GM20000 (cell line): ENCODE measurements at regions not wholly inside any gene's neighbourhood (a gene's known extent, or its start where the extent isn't known, plus 50 kb on each side); places are given as distances from the start of the nearest gene placed in this dataset.

ENCODE experiments used
- DNase-seq: peaks from one replicate; pipeline ENCODE4 v3.0.0; 2012; ENCODE audit warnings: low spot score
- TF ChIP-seq, protein P1 (sequence below): IDR thresholded peaks from 2 replicates; pipeline ENCODE4 v1.5.1; 2012; ENCODE audit warnings: mild to moderate bottlenecking, control low read depth; ENCODE audit errors: extremely low read depth, missing control alignments

DNA sequence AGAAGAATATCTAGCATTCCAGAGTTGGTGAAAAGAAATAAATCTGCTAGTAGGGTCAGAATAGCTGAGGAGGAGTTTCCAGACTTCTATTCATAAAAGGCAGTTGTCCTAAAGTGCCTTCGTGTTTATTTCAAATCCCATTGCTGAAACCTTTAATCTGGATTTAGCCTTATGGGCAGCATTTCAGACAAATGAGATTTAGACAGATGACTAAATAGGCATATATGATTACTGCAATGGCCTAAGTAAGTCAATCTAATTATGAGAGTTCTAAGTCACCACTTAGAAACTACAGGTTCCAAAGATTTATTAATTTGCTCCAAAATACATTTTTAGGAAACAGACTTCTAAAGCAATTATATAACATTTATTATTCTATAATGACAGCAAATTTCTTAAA lies 368.7 kb downstream of the LIG4 start:
- TF ChIP-seq, protein P1, sequence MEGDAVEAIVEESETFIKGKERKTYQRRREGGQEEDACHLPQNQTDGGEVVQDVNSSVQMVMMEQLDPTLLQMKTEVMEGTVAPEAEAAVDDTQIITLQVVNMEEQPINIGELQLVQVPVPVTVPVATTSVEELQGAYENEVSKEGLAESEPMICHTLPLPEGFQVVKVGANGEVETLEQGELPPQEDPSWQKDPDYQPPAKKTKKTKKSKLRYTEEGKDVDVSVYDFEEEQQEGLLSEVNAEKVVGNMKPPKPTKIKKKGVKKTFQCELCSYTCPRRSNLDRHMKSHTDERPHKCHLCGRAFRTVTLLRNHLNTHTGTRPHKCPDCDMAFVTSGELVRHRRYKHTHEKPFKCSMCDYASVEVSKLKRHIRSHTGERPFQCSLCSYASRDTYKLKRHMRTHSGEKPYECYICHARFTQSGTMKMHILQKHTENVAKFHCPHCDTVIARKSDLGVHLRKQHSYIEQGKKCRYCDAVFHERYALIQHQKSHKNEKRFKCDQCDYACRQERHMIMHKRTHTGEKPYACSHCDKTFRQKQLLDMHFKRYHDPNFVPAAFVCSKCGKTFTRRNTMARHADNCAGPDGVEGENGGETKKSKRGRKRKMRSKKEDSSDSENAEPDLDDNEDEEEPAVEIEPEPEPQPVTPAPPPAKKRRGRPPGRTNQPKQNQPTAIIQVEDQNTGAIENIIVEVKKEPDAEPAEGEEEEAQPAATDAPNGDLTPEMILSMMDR = no peak
- DNase-seq = no peak

DNA sequence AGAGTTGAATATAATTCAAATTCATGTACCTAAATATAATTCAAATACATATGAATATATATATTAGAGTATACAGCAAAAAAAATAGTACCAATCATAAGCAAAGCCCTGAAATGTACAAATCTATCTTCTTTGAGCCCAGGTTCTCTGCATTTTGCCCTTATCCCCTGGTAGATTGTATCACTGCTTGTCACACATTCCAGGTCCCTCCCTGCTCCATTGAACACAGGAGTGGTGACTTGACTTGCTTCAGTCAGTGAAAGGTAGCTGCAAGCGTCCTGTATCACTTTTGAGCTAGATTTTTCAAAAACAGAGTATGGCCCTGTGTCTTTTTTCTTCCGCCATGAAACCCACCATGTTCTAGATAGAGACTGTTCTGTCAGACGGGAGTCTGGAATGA lies 369.4 kb downstream of the LIG4 start:
- TF ChIP-seq, protein P1 = no peak
- DNase-seq = no peak

DNA sequence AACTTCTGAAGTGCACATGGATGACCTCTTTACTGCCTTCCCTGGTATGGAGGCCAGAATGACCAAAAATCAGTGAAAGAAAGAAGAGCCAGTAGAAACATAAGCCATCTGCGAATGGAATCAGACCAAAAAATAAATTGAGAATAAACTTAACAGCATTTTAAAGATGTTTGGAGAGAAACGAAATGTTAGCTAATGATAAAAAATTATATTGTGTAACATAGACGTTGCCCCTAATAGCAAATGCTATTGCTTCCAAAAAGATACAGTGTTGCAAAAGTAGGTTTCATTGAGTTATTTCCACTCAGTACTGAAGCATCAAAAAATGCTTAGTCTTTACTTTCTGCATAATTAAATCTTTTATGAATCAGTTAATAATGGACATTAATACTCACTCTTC lies 371.7 kb downstream of the LIG4 start:
- TF ChIP-seq, protein P1 = no peak
- no peak for DNase-seq

DNA sequence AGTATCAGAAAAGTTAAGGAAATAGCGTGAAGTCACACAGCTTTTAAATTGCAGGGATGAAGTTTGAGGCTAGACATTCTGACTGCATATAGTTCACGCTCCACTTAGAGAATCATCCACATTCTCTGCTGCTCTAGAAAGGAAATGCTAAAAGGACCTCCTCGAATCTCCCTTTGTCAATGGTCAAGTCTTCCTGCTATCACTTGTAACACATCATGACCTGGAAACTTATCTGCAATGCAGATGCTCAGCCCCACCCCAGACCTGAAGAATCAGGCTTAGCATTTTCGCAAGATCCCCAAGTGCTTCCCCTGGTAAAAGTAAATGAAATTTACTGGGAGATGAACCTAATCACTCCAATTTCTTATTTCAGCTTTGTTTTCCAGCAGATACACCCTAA lies 372.1 kb downstream of the LIG4 start:
- no peak for DNase-seq
- TF ChIP-seq, protein P1 = no peak

DNA sequence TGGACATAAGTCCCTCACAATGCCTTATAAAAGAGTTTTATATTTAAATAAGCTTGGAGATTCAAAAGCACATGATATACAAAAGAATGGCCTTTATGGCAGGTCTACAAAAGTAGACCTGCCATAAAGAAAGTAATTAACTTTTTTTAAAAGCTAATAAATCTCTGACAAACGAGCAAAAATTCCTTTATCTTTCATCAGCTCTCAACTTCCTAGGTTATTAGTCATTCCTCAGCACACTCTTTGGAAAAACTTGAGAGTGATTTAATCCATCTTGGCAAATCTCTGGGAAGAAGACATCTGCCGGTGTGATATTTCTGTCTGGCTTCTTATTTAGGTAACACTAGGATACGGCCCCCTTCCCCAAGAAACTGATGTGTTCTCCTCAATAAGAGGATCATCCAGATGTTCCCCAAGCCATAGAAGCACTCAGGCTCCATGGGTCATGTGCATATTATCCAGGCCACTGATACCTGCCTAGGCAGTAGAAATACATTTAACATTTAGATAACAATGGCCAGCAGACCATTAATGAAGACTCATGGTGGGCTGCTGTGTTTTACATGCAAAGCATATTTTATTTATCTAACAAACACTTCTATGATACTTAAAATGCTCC lies 372.7 kb downstream of the LIG4 start:
- no peak for DNase-seq
- TF ChIP-seq, protein P1 = no peak

DNA sequence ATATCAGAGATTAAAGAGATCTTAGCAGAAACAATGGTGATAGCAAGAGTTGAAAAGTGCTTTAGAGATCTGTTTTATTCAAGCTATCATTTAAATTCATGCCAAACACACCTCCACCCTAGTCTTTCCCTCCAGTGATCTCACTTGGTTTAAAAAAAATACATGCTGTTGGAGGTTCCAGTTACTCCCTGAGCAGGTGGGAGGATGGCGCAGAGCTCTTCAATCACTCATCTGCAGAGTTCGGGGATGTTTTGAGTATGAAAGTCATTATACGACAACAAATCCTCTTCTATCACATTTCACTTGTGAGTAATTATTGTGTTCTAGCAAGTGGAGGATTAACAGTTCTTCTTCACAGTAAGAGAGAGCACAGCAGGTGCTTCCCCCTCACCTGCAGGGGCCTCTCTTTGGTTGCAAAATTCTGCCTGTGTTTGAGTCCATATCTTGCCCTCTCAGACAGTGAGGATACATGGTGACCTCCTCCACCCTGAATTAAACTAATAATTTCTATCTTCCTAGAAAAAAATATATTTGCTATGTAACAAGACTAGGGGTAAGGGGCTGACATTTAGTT lies 376.7 kb downstream of the LIG4 start:
- DNase-seq = no peak
- TF ChIP-seq, protein P1 = no peak

DNA sequence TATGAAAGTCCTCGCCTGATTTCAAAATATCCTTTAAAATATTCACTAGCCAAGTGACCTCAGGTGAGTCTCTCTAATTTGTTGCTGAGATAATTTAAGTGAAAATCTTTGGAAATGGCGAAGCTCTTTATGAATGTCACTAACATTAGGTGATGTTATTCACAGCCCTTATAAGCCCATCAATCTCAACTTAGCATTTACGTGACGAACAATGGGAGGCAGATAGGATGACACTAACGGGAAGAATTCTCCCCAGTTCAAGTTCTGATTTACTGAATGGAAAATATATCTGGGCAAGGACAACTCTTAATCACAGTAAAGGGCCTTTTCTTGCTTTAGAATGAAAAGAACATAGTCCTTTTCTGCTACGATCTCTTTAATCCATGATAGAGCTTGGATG lies 378.7 kb downstream of the LIG4 start:
- DNase-seq = no peak
- TF ChIP-seq, protein P1 = no peak
